Esophagus squamous epithelium (tissue), 4 donors: ENCODE measurements at regions not wholly inside any gene's neighbourhood (a gene's known extent, or its start where the extent isn't known, plus 50 kb on each side); places are given as distances from the start of the nearest gene placed in this dataset.

Source experiments
- POLR2A ChIP-seq, 4 donors: fragments of 450-650 bp; IDR thresholded peaks; one replicate each; pipeline ENCODE4 v1.6.1; 2017; ENCODE audit warnings: antibody characterized with exemption in 4 of 4, mild to moderate bottlenecking in 4 of 4, moderate library complexity in 3 of 4
- TF ChIP-seq, protein P1 (sequence below), 6 experiments: fragments of 450-650 bp in 4 of 6; fragments of 200-600 bp in 2 of 6; sonication (generic) in 2 of 6; IDR thresholded peaks; one replicate each; pipeline ENCODE4 v1.5.1; 2016 to 2019; ENCODE audit warnings: antibody characterized with exemption in 6 of 6, mild to moderate bottlenecking in 4 of 6, moderate library complexity in 4 of 6

- TF ChIP-seq POLR2A (IDR thresholded peaks at IDR 0.05), result no peak
- TF ChIP-seq, protein P1, sequence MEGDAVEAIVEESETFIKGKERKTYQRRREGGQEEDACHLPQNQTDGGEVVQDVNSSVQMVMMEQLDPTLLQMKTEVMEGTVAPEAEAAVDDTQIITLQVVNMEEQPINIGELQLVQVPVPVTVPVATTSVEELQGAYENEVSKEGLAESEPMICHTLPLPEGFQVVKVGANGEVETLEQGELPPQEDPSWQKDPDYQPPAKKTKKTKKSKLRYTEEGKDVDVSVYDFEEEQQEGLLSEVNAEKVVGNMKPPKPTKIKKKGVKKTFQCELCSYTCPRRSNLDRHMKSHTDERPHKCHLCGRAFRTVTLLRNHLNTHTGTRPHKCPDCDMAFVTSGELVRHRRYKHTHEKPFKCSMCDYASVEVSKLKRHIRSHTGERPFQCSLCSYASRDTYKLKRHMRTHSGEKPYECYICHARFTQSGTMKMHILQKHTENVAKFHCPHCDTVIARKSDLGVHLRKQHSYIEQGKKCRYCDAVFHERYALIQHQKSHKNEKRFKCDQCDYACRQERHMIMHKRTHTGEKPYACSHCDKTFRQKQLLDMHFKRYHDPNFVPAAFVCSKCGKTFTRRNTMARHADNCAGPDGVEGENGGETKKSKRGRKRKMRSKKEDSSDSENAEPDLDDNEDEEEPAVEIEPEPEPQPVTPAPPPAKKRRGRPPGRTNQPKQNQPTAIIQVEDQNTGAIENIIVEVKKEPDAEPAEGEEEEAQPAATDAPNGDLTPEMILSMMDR (IDR thresholded peaks at IDR 0.05), result no peak
Observed at GRCh38 chr9:11107196-11107595, 494.4 kb upstream of the PTPRD start.
